Memory B cell (primary cell): ENCODE measurements at regions not wholly inside any gene's neighbourhood (a gene's known extent, or its start where the extent isn't known, plus 50 kb on each side); places are given as distances from the start of the nearest gene placed in this dataset.

ENCODE experiments used
- ATAC-seq: fragments of 150-1000 bp; cut with Tn5 transposase; 2 replicates; pipeline ENCODE4 v1.10.0; 2021; ENCODE audit warnings: low read depth, mild to moderate bottlenecking, moderate library complexity
- DNase-seq, 2 donors: peaks; one replicate each; pipeline ENCODE4 v3.0.0; 2022; ENCODE audit warnings: low spot score in 2 of 2
- H3K27ac Mint-ChIP-seq: one replicate; pipeline ENCODE4 v1.8.0; 2022; ENCODE audit warnings: mild to moderate bottlenecking, moderate library complexity, mixed read lengths
- H3K27me3 Mint-ChIP-seq: one replicate; pipeline ENCODE4 v1.8.0; 2022; ENCODE audit warnings: mixed read lengths
- H3K36me3 Mint-ChIP-seq: one replicate; pipeline ENCODE4 v1.8.0; 2022; ENCODE audit warnings: mild to moderate bottlenecking, mixed read lengths
- H3K4me1 Mint-ChIP-seq: one replicate; pipeline ENCODE4 v1.8.0; 2022; ENCODE audit warnings: mixed read lengths
- H3K4me3 Mint-ChIP-seq: one replicate; pipeline ENCODE4 v1.8.0; 2022; ENCODE audit warnings: mild to moderate bottlenecking, moderate library complexity, mixed read lengths
- H3K9me3 Mint-ChIP-seq: one replicate; pipeline ENCODE4 v1.8.0; 2022; ENCODE audit warnings: mixed read lengths

- ATAC-seq (no peak), DNase-seq (no peak)
- Mint-ChIP-seq H3K36me3 (peaks cover 2% of the 10 kb centered on the region), H3K4me1 (no peaks in the 10 kb centered on the region), H3K9me3 (peaks cover 15% of the 10 kb centered on the region), H3K27ac (no peak overlapping the region), H3K4me3 (no peak overlapping the region), H3K27me3 (peaks cover 2% of the 10 kb centered on the region)
These were observed 218.3 kb downstream of the TUSC7 start for GRCh38 chr3:116927918-116928317.

GRCh38 chr3:116929505-116930222, 220.1 kb downstream of the TUSC7 start:
- H3K27ac Mint-ChIP-seq = no peak overlapping the region

GRCh38 chr3:116930786-116931185, 221.2 kb downstream of the TUSC7 start:
- Mint-ChIP-seq H3K4me1 (no peaks in the 10 kb centered on the region), H3K27me3 (peaks cover 2% of the 10 kb centered on the region), H3K4me3 (no peak overlapping the region), H3K36me3 (peaks cover 2% of the 10 kb centered on the region), H3K27ac (no peak overlapping the region), H3K9me3 (peaks cover 4% of the 10 kb centered on the region)
- no peak for DNase-seq
- ATAC-seq = no peak

More at GRCh38 chr3:116929505-116930222, 220.1 kb downstream of the TUSC7 start:
- Mint-ChIP-seq H3K36me3 (peaks cover 2% of the 10 kb centered on the region), H3K4me3 (no peak overlapping the region), H3K4me1 (no peaks in the 10 kb centered on the region), H3K27me3 (peaks cover 2% of the 10 kb centered on the region), H3K9me3 (peaks cover 12% of the 10 kb centered on the region)
- DNase-seq (no peak), ATAC-seq (no peak)

- H3K27me3 Mint-ChIP-seq = no peaks in the 10 kb centered on the region
- ATAC-seq = no peak
These were observed 229.5 kb downstream of the TUSC7 start for GRCh38 chr3:116939091-116939490.

GRCh38 chr3:116939550-116939949, 230.0 kb downstream of the TUSC7 start:
- ATAC-seq = no peak

More at GRCh38 chr3:116939091-116939490, 229.5 kb downstream of the TUSC7 start:
- no peak for DNase-seq
- Mint-ChIP-seq H3K4me1 (no peaks in the 10 kb centered on the region), H3K27ac (no peak overlapping the region), H3K36me3 (no peaks in the 10 kb centered on the region), H3K9me3 (peaks cover 3% of the 10 kb centered on the region), H3K4me3 (no peak overlapping the region)

GRCh38 chr3:116940719-116941118, 231.1 kb downstream of the TUSC7 start:
- Mint-ChIP-seq H3K4me3 (no peak overlapping the region), H3K27ac (no peak overlapping the region), H3K9me3 (peaks cover 5% of the 10 kb centered on the region), H3K4me1 (no peaks in the 10 kb centered on the region), H3K27me3 (no peaks in the 10 kb centered on the region), H3K36me3 (no peaks in the 10 kb centered on the region)
- no peak for DNase-seq
- no peak for ATAC-seq

More at GRCh38 chr3:116939550-116939949, 230.0 kb downstream of the TUSC7 start:
- H3K27ac Mint-ChIP-seq = no peak overlapping the region
- H3K36me3 Mint-ChIP-seq = no peaks in the 10 kb centered on the region
- H3K27me3 Mint-ChIP-seq = no peaks in the 10 kb centered on the region
- H3K4me1 Mint-ChIP-seq = no peaks in the 10 kb centered on the region
- peaks cover 5% of the 10 kb centered on the region for H3K9me3 Mint-ChIP-seq
- no peak for DNase-seq
- H3K4me3 Mint-ChIP-seq = no peak overlapping the region

- H3K9me3 Mint-ChIP-seq = peaks cover 5% of the 10 kb centered on the region
- ATAC-seq (no peak), DNase-seq (no peak)
- peaks cover under 1% of the 10 kb centered on the region for H3K27me3 Mint-ChIP-seq
- H3K27ac Mint-ChIP-seq = no peak overlapping the region
- H3K4me1 Mint-ChIP-seq = no peaks in the 10 kb centered on the region
- H3K4me3 Mint-ChIP-seq = no peak overlapping the region
- no peaks in the 10 kb centered on the region for H3K36me3 Mint-ChIP-seq
These were observed 236.8 kb downstream of the TUSC7 start for GRCh38 chr3:116946376-116946775.

GRCh38 chr3:116947148-116947547, 237.6 kb downstream of the TUSC7 start:
- peaks cover 3% of the 10 kb centered on the region for H3K9me3 Mint-ChIP-seq
- no peak for DNase-seq
- no peaks in the 10 kb centered on the region for H3K36me3 Mint-ChIP-seq
- no peak overlapping the region for H3K27ac Mint-ChIP-seq
- ATAC-seq = no peak
- H3K4me1 Mint-ChIP-seq = no peaks in the 10 kb centered on the region
- H3K4me3 Mint-ChIP-seq = no peak overlapping the region
- peaks cover 2% of the 10 kb centered on the region for H3K27me3 Mint-ChIP-seq

- no peak for DNase-seq
- Mint-ChIP-seq H3K27ac (no peak overlapping the region), H3K4me1 (no peaks in the 10 kb centered on the region), H3K36me3 (no peaks in the 10 kb centered on the region), H3K4me3 (no peak overlapping the region), H3K27me3 (peaks cover 2% of the 10 kb centered on the region), H3K9me3 (peaks cover 3% of the 10 kb centered on the region)
- ATAC-seq = no peak
These were observed 238.2 kb downstream of the TUSC7 start for GRCh38 chr3:116947809-116948208.

GRCh38 chr3:116950301-116951055, 240.9 kb downstream of the TUSC7 start:
- no peaks in the 10 kb centered on the region for H3K9me3 Mint-ChIP-seq
- H3K27me3 Mint-ChIP-seq = peaks cover 2% of the 10 kb centered on the region
- no peak overlapping the region for H3K4me3 Mint-ChIP-seq
- no peaks in the 10 kb centered on the region for H3K4me1 Mint-ChIP-seq
- H3K27ac Mint-ChIP-seq = no peak overlapping the region
- H3K36me3 Mint-ChIP-seq = no peaks in the 10 kb centered on the region
- DNase-seq (no peak), ATAC-seq (no peak)

GRCh38 chr3:116951610-116952009, 242.0 kb downstream of the TUSC7 start:
- H3K27me3 Mint-ChIP-seq = peaks cover 2% of the 10 kb centered on the region
- DNase-seq (no peak), ATAC-seq (no peak)
- no peaks in the 10 kb centered on the region for H3K36me3 Mint-ChIP-seq
- no peak overlapping the region for H3K4me3 Mint-ChIP-seq
- H3K4me1 Mint-ChIP-seq = no peaks in the 10 kb centered on the region
- no peaks in the 10 kb centered on the region for H3K9me3 Mint-ChIP-seq
- H3K27ac Mint-ChIP-seq = no peak overlapping the region

GRCh38 chr3:116958291-116958690, 248.7 kb downstream of the TUSC7 start:
- Mint-ChIP-seq H3K4me3 (no peak overlapping the region), H3K27ac (no peak overlapping the region), H3K4me1 (no peaks in the 10 kb centered on the region), H3K27me3 (no peaks in the 10 kb centered on the region), H3K36me3 (no peaks in the 10 kb centered on the region), H3K9me3 (no peaks in the 10 kb centered on the region)
- ATAC-seq (no peak), DNase-seq (no peak)

- no peak for ATAC-seq
- no peaks in the 10 kb centered on the region for H3K27me3 Mint-ChIP-seq
- H3K4me3 Mint-ChIP-seq = no peak overlapping the region
- H3K36me3 Mint-ChIP-seq = no peaks in the 10 kb centered on the region
- no peak for DNase-seq
- no peak overlapping the region for H3K27ac Mint-ChIP-seq
- H3K9me3 Mint-ChIP-seq = peaks cover 2% of the 10 kb centered on the region
- H3K4me1 Mint-ChIP-seq = no peaks in the 10 kb centered on the region
These were observed 251.5 kb downstream of the TUSC7 start for GRCh38 chr3:116961106-116961505.

GRCh38 chr3:116963802-116964201, 254.2 kb downstream of the TUSC7 start:
- Mint-ChIP-seq H3K27me3 (no peaks in the 10 kb centered on the region), H3K9me3 (peaks cover 2% of the 10 kb centered on the region), H3K4me3 (no peak overlapping the region), H3K4me1 (no peaks in the 10 kb centered on the region), H3K36me3 (no peaks in the 10 kb centered on the region), H3K27ac (no peak overlapping the region)
- no peak for DNase-seq
- no peak for ATAC-seq
